ENCODE measurements at regions not wholly inside any gene's neighbourhood (a gene's known extent, or its start where the extent isn't known, plus 50 kb on each side); places are given as distances from the start of the nearest gene placed in this dataset.

GRCh38 chr11:121866754-121867153 lies 249.3 kb downstream of the BLID start:
- TF ChIP-seq CTCF (IDR thresholded peaks at IDR 0.05) (no peak), POLR2A (IDR thresholded peaks at IDR 0.05) (no peak)

Data from Peyer's patch (tissue), 4 donors.